Spleen (tissue), 11 donors: ENCODE measurements at regions not wholly inside any gene's neighbourhood (a gene's known extent, or its start where the extent isn't known, plus 50 kb on each side); places are given as distances from the start of the nearest gene placed in this dataset.

Experiments used
- DNase-seq: peaks from one replicate; pipeline ENCODE4 v3.0.0-alpha.2; 2020
- H3K27ac ChIP-seq, 8 donors: fragments of 200-600 bp; sonication (generic) in 7 of 8; 1 replicate in 4 of 8; 2 replicates in 4 of 8; pipeline versions ENCODE4 v1.5.0 to v1.8.0; 2016 to 2021; ENCODE audit warnings: inconsistent platforms in 4 of 8, mild to moderate bottlenecking in 4 of 8, moderate library complexity in 1 of 8
- H3K27me3 ChIP-seq, 7 donors: fragments of 200-600 bp; sonication (generic) in 6 of 7; replicated peaks in 1 of 7; 1 replicate in 4 of 7; 2 replicates in 3 of 7; pipeline versions ENCODE4 v1.5.0 to v1.8.0; 2016 to 2021; ENCODE audit warnings: inconsistent platforms in 3 of 7, mild to moderate bottlenecking in 1 of 7
- H3K36me3 ChIP-seq, 6 donors: fragments of 200-600 bp; sonication (generic) in 5 of 6; 1 replicate in 4 of 6; 2 replicates in 2 of 6; pipeline versions ENCODE4 v1.5.0 to v1.8.0; 2016 to 2021; ENCODE audit warnings: inconsistent platforms in 2 of 6
- H3K4me1 ChIP-seq, 6 donors: fragments of 200-600 bp; sonication (generic) in 5 of 6; 1 replicate in 3 of 6; 2 replicates in 3 of 6; pipeline versions ENCODE4 v1.5.0 to v1.8.0; 2016 to 2021; ENCODE audit warnings: inconsistent platforms in 3 of 6
- H3K4me3 ChIP-seq, 8 donors: fragments of 200-600 bp; sonication (generic) in 7 of 8; 1 replicate in 4 of 8; 2 replicates in 4 of 8; pipeline versions ENCODE4 v1.5.0 to v1.8.0; 2016 to 2021; ENCODE audit warnings: inconsistent platforms in 4 of 8, mild to moderate bottlenecking in 4 of 8, moderate library complexity in 2 of 8
- H3K9me3 ChIP-seq, 8 donors: fragments of 200-600 bp; sonication (generic) in 7 of 8; 1 replicate in 4 of 8; 2 replicates in 4 of 8; pipeline versions ENCODE4 v1.5.0 to v1.8.0; 2016 to 2021; ENCODE audit warnings: inconsistent platforms in 4 of 8
- POLR2A ChIP-seq, 3 donors: fragments of 450-650 bp; IDR thresholded peaks; one replicate each; pipeline ENCODE4 v1.5.1; 2017; ENCODE audit warnings: antibody characterized with exemption in 3 of 3, mild to moderate bottlenecking in 1 of 3
- POLR2AphosphoS5 ChIP-seq, 3 donors: sonication (generic); formaldehyde crosslinking; IDR thresholded peaks; one replicate each; pipeline ENCODE4 v1.5.1; 2017; ENCODE audit warnings: antibody characterized with exemption in 3 of 3
- WGBS, 5 donors: extraction: QIAGEN DNeasy Blood & Tissue Kit in 3 of 5; methylation state at CpG; one replicate each; pipeline versions ENCODE4 v1.1.5 to v1.1.7; 2013 to 2018; 5-methylcytosine and 5-hydroxymethylcytosine counted together
- intact Hi-C: fragments of 100-400 bp; cut with DNase I; formaldehyde crosslinking; loops from one replicate; pipeline ENCODE4 v1.15.0; 2023; ENCODE audit warnings: low total_unique reads
- TF ChIP-seq, protein P1 (sequence below), 11 experiments: fragments of 200-600 bp in 7 of 11; fragments of 450-650 bp in 4 of 11; sonication (generic) in 4 of 11; IDR thresholded peaks in 8 of 11; conservative IDR thresholded peaks in 3 of 11; 1 replicate in 7 of 11; 2 replicates in 4 of 11; pipeline versions ENCODE4 v1.4.0 to v1.8.0; 2016 to 2021; ENCODE audit warnings: antibody characterized with exemption in 11 of 11, inconsistent platforms in 4 of 11, mild to moderate bottlenecking in 1 of 11
- donor health status: healthy with polysubstance abuse.
- donor health status: DM: no; HTN: no; CAD: no; lungs with moderate emphysema.
- donor health status: DM: no; HTN: no; CAD: no.
- donor health status: Bipolar disorder and iron deficiency.
- donor health status: healthy.
- donor health status: DM: no; HTN: no; CAD: no.
- donor health status: DM: yes; HTN: yes; CAD: no.

DNA sequence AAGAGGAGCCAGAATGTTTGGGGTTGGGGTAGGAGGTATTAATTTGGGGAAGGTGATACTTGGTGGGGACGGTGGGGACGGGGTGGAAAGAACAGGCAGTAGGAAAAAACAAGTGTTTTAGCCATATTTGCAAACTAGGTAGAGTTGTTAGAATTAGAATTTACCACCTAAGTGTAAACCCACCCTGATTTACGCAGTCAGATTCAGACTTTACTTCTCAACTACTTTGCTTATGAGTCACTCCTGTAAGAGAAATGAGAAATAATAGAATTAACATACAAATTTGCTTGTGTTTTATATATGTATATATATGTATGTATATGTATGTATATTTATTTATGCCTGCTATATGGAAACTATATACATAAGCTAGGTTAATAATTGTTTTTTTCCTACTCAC lies 1168.2 kb upstream of the ZEB2 start:
- peaks cover 0 to 18% (median 3%) of the 10 kb centered on the region in 6 donors for H3K4me1 ChIP-seq
- TF ChIP-seq POLR2A (IDR thresholded peaks at IDR 0.05) (no peak), POLR2AphosphoS5 (IDR thresholded peaks at IDR 0.05) (no peak)
- TF ChIP-seq, protein P1, sequence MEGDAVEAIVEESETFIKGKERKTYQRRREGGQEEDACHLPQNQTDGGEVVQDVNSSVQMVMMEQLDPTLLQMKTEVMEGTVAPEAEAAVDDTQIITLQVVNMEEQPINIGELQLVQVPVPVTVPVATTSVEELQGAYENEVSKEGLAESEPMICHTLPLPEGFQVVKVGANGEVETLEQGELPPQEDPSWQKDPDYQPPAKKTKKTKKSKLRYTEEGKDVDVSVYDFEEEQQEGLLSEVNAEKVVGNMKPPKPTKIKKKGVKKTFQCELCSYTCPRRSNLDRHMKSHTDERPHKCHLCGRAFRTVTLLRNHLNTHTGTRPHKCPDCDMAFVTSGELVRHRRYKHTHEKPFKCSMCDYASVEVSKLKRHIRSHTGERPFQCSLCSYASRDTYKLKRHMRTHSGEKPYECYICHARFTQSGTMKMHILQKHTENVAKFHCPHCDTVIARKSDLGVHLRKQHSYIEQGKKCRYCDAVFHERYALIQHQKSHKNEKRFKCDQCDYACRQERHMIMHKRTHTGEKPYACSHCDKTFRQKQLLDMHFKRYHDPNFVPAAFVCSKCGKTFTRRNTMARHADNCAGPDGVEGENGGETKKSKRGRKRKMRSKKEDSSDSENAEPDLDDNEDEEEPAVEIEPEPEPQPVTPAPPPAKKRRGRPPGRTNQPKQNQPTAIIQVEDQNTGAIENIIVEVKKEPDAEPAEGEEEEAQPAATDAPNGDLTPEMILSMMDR (IDR thresholded peaks at IDR 0.05 in 8 of 11, conservative IDR thresholded peaks at IDR 0.05 in 3 of 11): no peak
- intact Hi-C loops: no loop called here
- H3K27ac ChIP-seq: no peak overlapping the region
- no peak for DNase-seq
- no peaks in the 10 kb centered on the region for H3K27me3 ChIP-seq
- H3K9me3 ChIP-seq: no peaks in the 10 kb centered on the region
- WGBS, 5 donors: 73 to 76% (median 75%) methylated on average over 3 of the region's 3 CpGs
- no peak overlapping the region for H3K4me3 ChIP-seq
- no peaks in the 10 kb centered on the region for H3K36me3 ChIP-seq

DNA sequence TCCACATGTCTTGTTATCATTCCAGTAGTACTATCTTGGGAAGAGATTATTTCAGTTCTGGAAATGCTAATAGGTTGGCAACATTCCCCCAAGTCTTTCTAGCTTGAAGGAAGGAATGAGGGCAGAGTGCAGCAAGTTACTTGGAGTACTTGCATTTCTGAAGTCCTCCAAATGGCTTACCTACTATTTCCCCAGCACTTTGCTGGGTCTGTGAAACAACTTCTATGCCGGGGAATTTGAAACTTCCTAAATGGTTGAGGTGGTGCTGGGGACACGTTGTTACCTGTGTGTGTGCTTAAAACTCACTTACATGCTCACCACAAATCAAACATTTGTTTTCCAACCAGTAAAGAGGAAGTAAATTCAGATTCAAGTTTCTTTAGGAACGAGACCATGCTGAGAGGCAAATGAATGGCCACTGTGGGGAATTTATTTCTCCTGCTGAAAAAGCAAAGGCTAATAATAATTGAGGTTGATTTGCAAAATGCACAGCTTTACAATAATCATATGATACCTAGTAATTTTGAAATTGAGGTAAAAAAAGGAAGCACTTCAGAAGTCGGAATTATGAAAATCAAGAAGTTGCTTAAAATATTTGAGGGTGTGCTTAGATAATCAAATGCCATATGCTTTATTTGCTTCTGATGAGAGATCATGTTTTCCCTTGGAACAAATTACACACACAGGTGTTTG lies 1167.7 kb upstream of the ZEB2 start:
- Histone ChIP-seq H3K9me3 (no peaks in the 10 kb centered on the region), H3K36me3 (no peaks in the 10 kb centered on the region), H3K4me1 (peaks cover 0 to 15% (median 3%) of the 10 kb centered on the region in 6 donors), H3K4me3 (no peak overlapping the region), H3K27ac (no peak overlapping the region), H3K27me3 (no peaks in the 10 kb centered on the region)
- TF ChIP-seq POLR2A (IDR thresholded peaks at IDR 0.05) (no peak), POLR2AphosphoS5 (IDR thresholded peaks at IDR 0.05) (no peak)
- TF ChIP-seq, protein P1 (IDR thresholded peaks at IDR 0.05 in 8 of 11, conservative IDR thresholded peaks at IDR 0.05 in 3 of 11): no peak
- intact Hi-C loops: no loop called here
- 17 to 38% (median 28%) methylated on average over 4 of the region's 4 CpGs for WGBS, 5 donors
- DNase-seq: no peak

DNA sequence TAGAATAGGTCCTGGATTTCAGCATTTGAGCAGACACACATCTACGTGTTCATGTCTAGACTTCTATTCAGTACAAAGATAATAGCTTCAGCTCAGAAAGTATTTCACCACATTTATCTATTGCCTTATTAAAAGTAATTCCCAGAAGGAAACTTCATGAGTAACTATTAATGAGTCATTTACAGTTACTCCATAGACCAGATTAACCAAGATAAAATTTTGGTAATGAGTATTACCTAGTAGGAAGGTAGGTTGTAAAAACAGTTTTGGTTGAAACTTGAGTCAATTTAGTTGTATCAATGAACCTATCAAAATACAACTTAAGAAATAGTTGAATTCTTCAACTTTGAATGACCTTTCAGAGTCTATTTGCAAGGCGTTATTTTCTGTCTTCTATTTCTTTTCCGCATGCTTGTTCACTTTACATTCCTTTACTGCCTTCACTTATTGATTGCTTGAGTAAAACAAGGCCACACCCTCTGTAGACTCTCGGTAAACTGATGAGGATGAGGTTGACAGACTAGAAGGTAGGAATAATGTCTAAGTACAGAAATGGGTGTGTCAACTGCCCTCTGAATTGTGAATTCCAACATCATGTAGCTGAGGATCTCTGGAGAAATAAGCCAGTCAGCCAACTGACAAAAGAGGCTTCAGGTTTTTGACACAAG lies 1165.6 kb upstream of the ZEB2 start:
- Histone ChIP-seq H3K9me3 (no peaks in the 10 kb centered on the region), H3K27ac (no peak overlapping the region), H3K36me3 (no peaks in the 10 kb centered on the region), H3K27me3 (no peaks in the 10 kb centered on the region), H3K4me1 (peaks cover 0 to 14% (median 3%) of the 10 kb centered on the region in 6 donors), H3K4me3 (no peak overlapping the region)
- WGBS, 5 donors: 83 to 93% (median 92%) methylated on average over 4 of the region's 4 CpGs
- TF ChIP-seq POLR2AphosphoS5 (IDR thresholded peaks at IDR 0.05): no peak
- no peak for TF ChIP-seq POLR2A (IDR thresholded peaks at IDR 0.05)
- TF ChIP-seq, protein P1 (IDR thresholded peaks at IDR 0.05 in 8 of 11, conservative IDR thresholded peaks at IDR 0.05 in 3 of 11): no peak
- DNase-seq: no peak
- intact Hi-C loops: no loop called here

DNA sequence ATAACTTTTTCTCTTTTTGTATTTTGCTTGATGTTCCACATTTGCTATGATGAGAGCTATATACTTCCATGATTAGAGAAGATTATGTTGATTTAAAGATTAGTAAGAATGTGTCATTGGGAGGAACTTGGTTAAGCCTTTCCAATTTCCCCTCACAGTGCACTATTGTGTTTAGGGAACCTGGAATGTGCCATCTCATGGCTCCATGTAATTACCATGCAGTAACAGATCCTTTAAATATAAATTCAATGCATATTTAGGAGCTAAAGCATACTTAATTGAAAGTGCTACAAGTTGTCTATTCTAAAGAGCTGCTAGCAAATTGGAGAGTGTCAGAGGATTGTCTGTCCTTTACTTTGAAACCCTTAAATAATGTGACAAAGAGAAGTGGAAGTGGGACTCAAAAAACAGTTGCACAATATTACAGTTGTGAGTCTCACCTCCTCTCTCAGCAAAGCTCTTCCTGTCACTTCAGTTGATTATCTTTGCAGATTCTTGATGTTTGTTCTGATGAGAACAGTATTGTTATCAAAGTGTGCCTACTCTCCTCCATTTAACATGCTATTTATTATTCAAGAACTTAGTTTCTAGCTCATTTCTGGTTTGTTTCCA lies 1162.7 kb upstream of the ZEB2 start:
- no peaks in the 10 kb centered on the region for H3K9me3 ChIP-seq

More for the DNA sequence above, 1162.7 kb upstream of the ZEB2 start:
- TF ChIP-seq POLR2AphosphoS5 (IDR thresholded peaks at IDR 0.05) (no peak), POLR2A (IDR thresholded peaks at IDR 0.05) (no peak)
- TF ChIP-seq, protein P1 (IDR thresholded peaks at IDR 0.05 in 8 of 11, conservative IDR thresholded peaks at IDR 0.05 in 3 of 11): no peak
- Histone ChIP-seq H3K27me3 (no peaks in the 10 kb centered on the region), H3K4me3 (no peak overlapping the region), H3K36me3 (no peaks in the 10 kb centered on the region), H3K4me1 (peaks cover 0 to 8% (median 1%) of the 10 kb centered on the region in 6 donors), H3K27ac (peak overlapping the region in 3 of 8 donors; percentile 15 to 27 (median 22))
- no peak for DNase-seq
- intact Hi-C loops: no loop called here
